ENCODE measurements at regions not wholly inside any gene's neighbourhood (a gene's known extent, or its start where the extent isn't known, plus 50 kb on each side); places are given as distances from the start of the nearest gene placed in this dataset.
A peak's percentile ranks its signal among the peaks of the same experiment; 100 is the strongest.
"Not testable (repeated sequence)": the region's sequence is repeated elsewhere in the genome, so short reads cannot be mapped to it uniquely, and the experiment has no call there.

- no peak for DNase-seq
Measured at GRCh38 chr4:22573198-22573597, 57.3 kb upstream of the ADGRA3 start.

- DNase-seq, result no peak
Measured at GRCh38 chr4:22573641-22574040, 57.8 kb upstream of the ADGRA3 start.

- DNase-seq, result no peak
Measured at GRCh38 chr4:22574424-22574823, 58.6 kb upstream of the ADGRA3 start.

GRCh38 chr4:22574880-22575279 is 59.0 kb upstream of the ADGRA3 start:
- no peak for DNase-seq

GRCh38 chr4:22587253-22587652 is 71.4 kb upstream of the ADGRA3 start:
- no peak for DNase-seq

- no peak for DNase-seq
Measured at GRCh38 chr4:22593933-22594332, 78.1 kb upstream of the ADGRA3 start.

GRCh38 chr4:22595684-22596083 is 79.8 kb upstream of the ADGRA3 start:
- no peak for DNase-seq

GRCh38 chr4:22596409-22596808 is 80.5 kb upstream of the ADGRA3 start:
- DNase-seq, result no peak

- no peak for DNase-seq
Measured at GRCh38 chr4:22597471-22597870, 81.6 kb upstream of the ADGRA3 start.

- not testable (repeated sequence) for DNase-seq
Measured at GRCh38 chr4:22598113-22599047, 82.5 kb upstream of the ADGRA3 start.

GRCh38 chr4:22599228-22599928 is 83.5 kb upstream of the ADGRA3 start:
- DNase-seq, result not testable (repeated sequence)

GRCh38 chr4:22599929-22600432 is 84.1 kb upstream of the ADGRA3 start:
- not testable (repeated sequence) for DNase-seq

- not testable (repeated sequence) for DNase-seq
Measured at GRCh38 chr4:22601638-22602037, 85.8 kb upstream of the ADGRA3 start.

GRCh38 chr4:22607382-22607781 is 85.4 kb upstream of the GBA3 start:
- peak; percentile 15 for DNase-seq

GRCh38 chr4:22609951-22610525 is 82.7 kb upstream of the GBA3 start:
- not testable (repeated sequence) for DNase-seq

GRCh38 chr4:22614114-22614513 is 78.6 kb upstream of the GBA3 start:
- DNase-seq, result no peak

GRCh38 chr4:22616516-22616915 is 76.2 kb upstream of the GBA3 start:
- DNase-seq, result no peak

GRCh38 chr4:22620144-22620543 is 72.6 kb upstream of the GBA3 start:
- DNase-seq, result not testable (repeated sequence)

GRCh38 chr4:22621970-22622369 is 70.8 kb upstream of the GBA3 start:
- DNase-seq, result not testable (repeated sequence)

- DNase-seq, result not testable (repeated sequence)
Measured at GRCh38 chr4:22624002-22624401, 68.7 kb upstream of the GBA3 start.

- no peak for DNase-seq
Measured at GRCh38 chr4:22625311-22625710, 67.4 kb upstream of the GBA3 start.

GRCh38 chr4:22627851-22628250 is 64.9 kb upstream of the GBA3 start:
- DNase-seq, result not testable (repeated sequence)
